Mesenteric fat pad (tissue), 1 donor: ENCODE measurements at regions not wholly inside any gene's neighbourhood (a gene's known extent, or its start where the extent isn't known, plus 50 kb on each side); places are given as distances from the start of the nearest gene placed in this dataset.

Experiments used
- DNase-seq: peaks from one replicate; pipeline ENCODE4 v3.0.0-alpha.2; 2020; ENCODE audit warnings: low spot score
- donor health status: DM: yes; HTN: yes; CAD: no.

- DNase-seq: no peak
Observed at GRCh38 chr1:106222403-106222802, 834.1 kb upstream of the PRMT6 start.

DNA sequence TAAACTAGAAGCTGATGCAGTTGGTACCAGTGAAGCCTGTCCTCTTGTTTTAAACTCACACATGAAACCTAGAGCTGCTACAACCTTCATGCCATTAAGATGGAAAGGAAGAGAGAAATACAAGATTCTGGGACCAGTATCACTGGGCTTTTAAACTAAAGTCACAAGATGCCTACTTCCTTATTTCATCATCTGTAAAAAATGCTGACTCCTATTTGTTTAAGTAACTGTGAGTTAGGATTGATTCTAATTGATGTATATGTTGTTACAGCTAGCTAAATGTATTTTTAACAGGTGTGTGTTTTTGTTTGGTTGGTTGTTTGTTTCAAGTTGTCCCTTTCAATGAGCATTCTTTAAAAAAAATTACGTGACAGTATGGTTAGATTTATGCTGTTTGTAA is 833.3 kb upstream of the PRMT6 start:
- DNase-seq: no peak

GRCh38 chr1:106224426-106224825 is 832.0 kb upstream of the PRMT6 start:
- DNase-seq: no peak

DNA sequence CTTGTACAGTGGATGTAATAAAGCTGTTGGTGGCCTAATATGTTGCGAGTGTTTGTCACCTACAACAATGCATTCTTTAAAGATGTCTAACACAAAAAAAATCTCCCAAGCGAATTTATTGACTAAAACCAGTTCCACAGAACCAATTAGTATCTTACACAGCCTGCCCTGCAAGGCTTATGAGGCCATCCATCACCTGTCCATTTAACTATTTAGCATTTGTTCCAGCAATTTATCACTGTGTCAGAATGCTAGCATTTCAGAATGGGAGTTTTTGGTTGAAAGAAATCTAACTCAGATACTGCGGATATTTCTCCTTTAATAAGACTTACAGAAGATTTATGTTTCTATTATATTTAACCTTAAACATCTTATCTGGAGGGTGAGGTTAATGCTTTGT is 831.1 kb upstream of the PRMT6 start:
- DNase-seq: no peak

DNA sequence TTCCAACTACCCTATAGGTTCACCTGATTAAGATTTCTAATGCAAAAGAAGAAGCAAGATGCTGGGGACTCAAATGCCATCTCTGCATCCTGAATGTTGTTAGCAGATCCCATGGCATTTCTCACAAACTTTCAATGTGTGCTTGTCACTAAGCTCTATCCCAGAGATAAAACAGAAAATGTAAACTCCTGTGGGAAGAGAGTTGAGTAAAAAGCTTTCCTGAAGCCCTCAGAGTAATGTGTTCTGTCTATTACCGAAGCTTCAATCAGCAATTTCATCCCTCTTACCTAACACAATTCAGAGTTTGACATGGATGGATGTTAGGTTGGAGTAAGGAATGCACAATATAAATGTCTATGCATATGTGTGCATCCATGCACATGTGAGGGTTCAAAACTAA is 829.9 kb upstream of the PRMT6 start:
- no peak for DNase-seq

DNA sequence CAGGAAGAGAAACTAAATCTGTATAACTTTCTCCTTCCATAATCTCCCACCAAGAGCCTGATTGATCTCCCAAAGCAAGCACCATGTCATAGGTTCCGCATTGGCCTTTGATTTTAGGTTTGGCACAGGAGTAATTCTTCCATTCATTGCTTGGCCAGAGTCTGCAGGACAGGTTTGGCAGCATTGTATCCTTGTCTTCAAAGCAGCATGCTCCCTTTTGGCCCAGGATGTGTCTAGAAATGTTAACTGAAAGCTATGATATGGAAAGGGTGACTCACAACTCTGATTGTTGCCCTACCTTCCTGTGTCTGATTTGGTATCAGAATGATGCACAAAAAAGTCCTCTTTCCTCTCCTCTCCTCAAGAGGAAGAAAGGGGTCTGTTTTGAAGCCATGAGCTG is 824.3 kb upstream of the PRMT6 start:
- DNase-seq: no peak

DNA sequence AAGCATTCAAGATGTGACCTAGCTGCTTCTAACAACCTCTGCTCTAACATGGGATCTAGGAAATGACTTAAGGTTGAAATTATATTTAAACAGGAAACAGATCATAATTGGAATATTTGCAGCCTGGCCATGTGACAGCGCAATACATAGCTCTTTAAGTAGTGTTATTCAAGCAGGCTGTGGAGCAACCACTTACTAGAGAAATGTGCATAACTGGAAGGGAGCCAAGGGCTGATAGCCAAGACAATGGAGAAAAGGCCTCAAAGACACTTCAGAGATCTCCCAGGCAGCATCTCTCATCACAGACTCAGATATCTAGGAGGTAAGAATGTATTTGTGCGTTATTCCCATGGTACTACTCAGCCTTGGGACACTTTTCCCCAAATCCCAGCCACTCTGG is 823.0 kb upstream of the PRMT6 start:
- DNase-seq: no peak

DNA sequence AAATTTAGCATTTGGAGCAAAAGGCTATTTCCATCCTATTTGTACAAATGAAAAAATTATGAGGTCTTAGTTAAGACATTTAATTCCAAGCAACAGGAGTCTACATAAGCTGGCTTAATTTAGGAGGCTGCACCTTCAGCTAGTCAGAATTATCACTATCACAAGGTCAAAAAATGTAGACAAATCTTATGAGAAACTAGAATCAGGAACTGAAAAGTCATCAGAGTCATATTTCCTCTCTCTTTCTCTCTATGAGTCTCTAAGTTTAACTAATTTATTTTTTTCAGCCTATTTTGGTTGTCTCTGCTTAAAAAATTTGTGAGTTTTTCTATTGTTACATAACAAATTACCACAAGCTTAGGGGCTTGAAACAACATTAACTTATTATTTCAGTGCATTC is 807.1 kb upstream of the PRMT6 start:
- DNase-seq: no peak

GRCh38 chr1:106249810-106250209 is 806.7 kb upstream of the PRMT6 start:
- DNase-seq: no peak

GRCh38 chr1:106254748-106255147 is 801.7 kb upstream of the PRMT6 start:
- DNase-seq: no peak

DNA sequence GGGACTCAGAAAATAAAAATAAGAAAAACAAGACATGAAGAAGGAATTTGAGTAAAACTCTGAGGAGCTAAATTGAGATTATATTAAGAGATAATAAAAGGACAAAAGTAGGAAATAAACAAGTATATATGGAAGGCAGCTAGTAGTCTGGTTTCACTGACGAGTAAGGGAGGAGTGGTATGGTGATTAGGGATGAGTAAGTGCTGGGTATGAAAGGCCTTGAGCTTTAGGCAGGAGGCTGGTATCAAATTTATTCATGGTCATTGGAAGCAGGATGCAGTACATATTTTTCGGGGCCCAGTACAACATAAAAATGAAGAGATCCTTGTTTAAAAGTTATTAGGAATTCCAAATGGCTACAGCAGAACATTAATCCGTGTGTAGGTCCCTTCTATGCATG is 789.7 kb upstream of the PRMT6 start:
- DNase-seq: no peak

GRCh38 chr1:106268070-106268469 is 788.4 kb upstream of the PRMT6 start:
- DNase-seq: no peak

DNA sequence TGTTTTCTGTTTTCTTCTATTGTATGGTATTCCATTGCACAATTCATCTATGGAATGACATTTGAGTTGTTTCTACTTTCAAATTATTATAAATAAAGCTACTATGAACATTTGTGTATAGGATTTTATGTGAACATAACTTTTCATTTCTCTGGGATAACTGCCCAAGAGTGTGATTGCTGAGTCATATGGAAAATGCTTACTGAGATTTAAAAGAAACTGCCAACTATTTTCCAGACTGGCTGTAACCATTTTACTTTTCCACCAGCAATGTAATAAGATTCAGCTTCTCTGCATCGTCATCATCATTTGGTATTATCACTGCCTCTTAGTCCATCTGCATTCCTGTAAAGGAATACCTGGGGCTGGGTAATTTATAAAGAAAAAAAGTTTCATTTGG is 779.6 kb upstream of the PRMT6 start:
- DNase-seq: no peak

GRCh38 chr1:106277786-106278185 is 778.7 kb upstream of the PRMT6 start:
- no peak for DNase-seq

DNA sequence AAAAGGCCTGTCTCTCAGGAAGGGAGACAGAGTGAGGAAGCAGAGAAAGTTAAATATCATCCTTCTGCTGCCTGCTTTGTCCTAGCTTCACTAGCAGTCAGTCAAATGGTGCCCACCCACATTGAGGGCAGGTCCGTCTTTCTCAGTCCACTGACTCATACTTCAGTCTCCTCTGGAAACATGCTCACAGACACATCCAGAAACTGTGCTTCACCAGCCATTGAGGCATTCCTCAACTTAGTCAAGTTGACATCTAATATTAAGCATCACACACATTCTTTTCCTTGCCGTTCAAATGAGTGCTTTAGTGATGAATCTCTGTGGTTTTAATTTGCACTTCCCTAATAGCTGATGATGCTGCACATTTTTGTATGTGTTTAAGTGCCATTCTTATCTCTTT is 777.8 kb upstream of the PRMT6 start:
- no peak for DNase-seq

DNA sequence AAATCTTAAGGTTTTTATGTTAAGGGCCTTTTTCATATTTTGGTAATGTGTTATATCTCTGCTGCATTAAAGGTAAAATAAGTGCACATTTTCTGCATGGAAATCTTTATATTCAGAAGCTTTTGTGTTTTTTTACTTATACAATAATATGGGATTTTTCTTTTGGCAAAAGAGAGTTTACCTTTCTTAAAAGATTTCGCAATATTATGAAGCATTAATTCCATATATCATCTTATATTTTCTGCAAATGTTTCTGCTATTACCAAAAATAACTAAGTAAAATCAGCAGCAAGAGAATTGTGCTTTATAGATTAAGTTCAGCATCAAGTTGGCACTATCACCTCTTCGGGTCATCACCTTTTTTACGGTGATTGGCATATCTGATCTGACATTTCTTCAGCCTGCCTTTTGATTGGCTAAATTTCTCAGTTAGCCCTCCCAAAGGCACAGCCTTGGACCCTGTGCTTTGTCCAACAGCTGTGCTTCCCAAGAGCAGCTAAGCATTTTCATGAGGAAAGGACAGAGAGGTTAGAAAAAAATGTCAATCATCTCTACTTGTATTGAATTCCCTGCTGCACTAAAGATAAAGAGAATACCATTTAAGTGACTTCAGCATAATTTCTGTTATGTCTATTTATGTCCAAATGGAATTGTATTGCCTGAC is 767.1 kb upstream of the PRMT6 start:
- DNase-seq: no peak

DNA sequence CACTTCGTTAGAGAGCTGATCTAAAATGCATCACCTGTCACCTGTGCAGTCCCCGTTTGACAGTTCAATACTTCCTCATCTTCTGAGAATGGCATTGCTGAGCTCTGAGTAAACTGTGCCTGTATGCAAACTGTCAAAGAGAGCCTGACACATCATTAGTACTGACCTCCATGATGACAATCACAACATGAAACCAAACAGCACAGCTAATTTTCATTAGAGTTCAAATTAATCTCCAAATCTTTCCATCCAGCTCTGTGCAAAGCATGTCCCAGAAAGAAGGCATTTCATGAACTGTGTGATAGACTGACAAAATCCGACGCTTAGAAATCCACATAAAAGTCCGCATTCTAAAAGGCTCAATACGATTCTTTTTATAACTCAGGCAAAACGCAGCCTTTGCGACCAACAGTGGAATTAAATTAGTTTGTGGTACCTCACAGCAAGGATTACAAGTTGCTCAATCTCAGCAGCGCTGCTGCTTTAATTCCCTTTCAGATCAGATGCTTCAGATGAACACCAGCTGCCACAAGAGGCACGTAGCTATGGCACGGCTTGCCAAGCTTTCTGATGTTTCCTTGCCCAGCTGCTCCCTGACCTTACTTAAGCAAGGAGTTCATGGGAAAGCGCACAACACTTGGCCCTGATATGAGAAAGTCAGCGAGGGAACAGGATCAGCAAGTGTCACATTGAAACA is 765.5 kb upstream of the PRMT6 start:
- no peak for DNase-seq

DNA sequence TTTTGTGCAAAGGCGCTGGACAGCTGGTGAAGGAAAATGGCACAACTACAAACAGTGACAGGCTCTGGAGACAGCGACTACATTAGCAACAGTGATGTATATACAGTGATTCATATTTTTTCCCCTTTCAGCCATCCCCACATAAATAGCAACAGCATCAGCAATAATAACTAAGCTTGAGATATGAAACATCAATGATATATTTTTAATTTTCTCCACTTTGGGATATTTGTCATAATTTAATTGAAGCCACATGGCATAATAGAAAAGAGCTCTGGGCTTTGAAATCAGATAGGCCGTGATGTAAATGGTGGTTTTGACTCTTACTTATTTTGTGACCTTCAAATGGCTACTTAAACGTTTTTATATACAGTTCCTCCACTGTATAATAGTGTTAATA is 764.3 kb upstream of the PRMT6 start:
- DNase-seq: no peak

DNA sequence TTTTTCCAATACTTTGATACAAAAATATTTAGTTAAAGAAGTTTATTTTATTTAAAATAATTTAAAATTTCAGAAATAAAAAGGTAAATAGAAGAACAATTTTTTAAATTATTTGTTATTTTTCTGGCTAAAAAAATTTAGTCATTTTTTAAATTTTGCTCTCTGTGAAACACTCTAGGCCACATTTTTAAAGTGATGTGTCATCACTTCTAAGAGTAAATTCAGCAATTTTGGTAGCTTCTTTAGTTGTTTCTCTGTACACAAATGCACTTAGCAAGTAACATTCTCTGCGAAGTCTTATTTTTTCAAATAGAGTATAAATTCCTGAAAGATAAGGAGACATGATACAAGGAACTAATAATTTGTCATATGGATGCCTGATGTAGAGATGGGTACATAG is 760.0 kb upstream of the PRMT6 start:
- no peak for DNase-seq

GRCh38 chr1:106304106-106304505 is 752.4 kb upstream of the PRMT6 start:
- no peak for DNase-seq

GRCh38 chr1:106319612-106320011 is 736.9 kb upstream of the PRMT6 start:
- DNase-seq: no peak

DNA sequence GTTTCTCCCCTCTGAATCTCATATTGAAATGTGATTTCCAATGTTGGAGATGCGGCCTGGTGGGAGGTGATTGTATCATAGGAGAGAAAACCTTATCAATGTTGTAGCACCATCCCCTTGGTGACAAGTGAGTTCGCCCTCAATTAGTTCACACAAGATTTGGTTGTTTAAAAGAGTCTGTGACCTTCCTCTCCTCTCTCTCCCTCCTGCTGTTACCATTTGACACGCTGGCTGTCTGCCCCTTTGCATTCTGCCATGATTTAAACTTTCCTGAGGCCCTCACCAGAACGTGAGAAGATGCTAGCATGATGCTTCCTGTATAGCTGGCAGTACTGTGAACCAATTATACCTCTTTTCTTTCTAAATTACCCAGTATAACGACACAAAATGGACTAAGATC is 730.9 kb upstream of the PRMT6 start:
- no peak for DNase-seq

- no peak for DNase-seq
Observed at GRCh38 chr1:106344494-106344893, 712.0 kb upstream of the PRMT6 start.
